Gastroesophageal sphincter (tissue), 3 donors: ENCODE measurements at regions not wholly inside any gene's neighbourhood (a gene's known extent, or its start where the extent isn't known, plus 50 kb on each side); places are given as distances from the start of the nearest gene placed in this dataset.

Source experiments
- CTCF ChIP-seq, 4 experiments: fragments of 200-600 bp in 2 of 4; fragments of 450-650 bp in 2 of 4; sonication (generic) in 1 of 4; IDR thresholded peaks; one replicate each; pipeline ENCODE4 v1.5.1; 2017 to 2019; ENCODE audit warnings: antibody characterized with exemption in 4 of 4, mild to moderate bottlenecking in 2 of 4, moderate library complexity in 2 of 4
- EP300 ChIP-seq: sonication (generic); formaldehyde crosslinking; IDR thresholded peaks from one replicate; pipeline ENCODE4 v1.6.1; 2017; ENCODE audit warnings: antibody characterized with exemption, mild to moderate bottlenecking
- POLR2A ChIP-seq, 2 donors: fragments of 450-650 bp; IDR thresholded peaks; one replicate each; pipeline ENCODE4 v1.6.1; 2017; ENCODE audit warnings: antibody characterized with exemption in 2 of 2, mild to moderate bottlenecking in 2 of 2, moderate library complexity in 1 of 2

GRCh38 chr1:34696230-34696629 lies 58.6 kb upstream of the GJB5 start:
- no peak for TF ChIP-seq CTCF (IDR thresholded peaks at IDR 0.05)
- TF ChIP-seq POLR2A (IDR thresholded peaks at IDR 0.05): no peak
- TF ChIP-seq EP300: no peak
